ENCODE measurements at regions not wholly inside any gene's neighbourhood (a gene's known extent, or its start where the extent isn't known, plus 50 kb on each side); places are given as distances from the start of the nearest gene placed in this dataset.

DNA sequence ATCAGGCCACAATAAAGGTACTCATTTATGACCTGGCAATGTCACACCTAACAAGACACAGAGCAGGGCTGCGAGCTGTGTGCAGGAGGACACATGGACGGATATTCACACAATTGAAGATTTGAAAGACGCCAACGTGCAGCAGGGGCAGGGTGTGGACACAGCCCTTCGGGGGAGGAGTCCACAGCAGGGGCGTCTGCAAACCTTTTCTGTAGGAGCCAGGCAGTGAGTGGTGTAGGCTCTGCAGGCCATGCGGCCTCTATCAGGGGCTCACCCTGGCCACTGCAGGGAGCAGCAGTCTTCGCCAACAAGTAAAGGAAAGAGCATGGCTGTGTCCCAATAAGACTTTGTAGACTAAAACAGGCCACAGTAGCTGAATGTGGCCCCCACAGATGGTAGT is 125.7 kb upstream of the SNTG2 start:
- no peak for DNase-seq

- no peak for DNase-seq
These were observed 126.1 kb upstream of the SNTG2 start for GRCh38 chr2:824524-824923.

GRCh38 chr2:821546-821945 is 129.1 kb upstream of the SNTG2 start:
- no peak for DNase-seq

GRCh38 chr2:819601-820000 is 131.0 kb upstream of the SNTG2 start:
- no peak for DNase-seq

DNA sequence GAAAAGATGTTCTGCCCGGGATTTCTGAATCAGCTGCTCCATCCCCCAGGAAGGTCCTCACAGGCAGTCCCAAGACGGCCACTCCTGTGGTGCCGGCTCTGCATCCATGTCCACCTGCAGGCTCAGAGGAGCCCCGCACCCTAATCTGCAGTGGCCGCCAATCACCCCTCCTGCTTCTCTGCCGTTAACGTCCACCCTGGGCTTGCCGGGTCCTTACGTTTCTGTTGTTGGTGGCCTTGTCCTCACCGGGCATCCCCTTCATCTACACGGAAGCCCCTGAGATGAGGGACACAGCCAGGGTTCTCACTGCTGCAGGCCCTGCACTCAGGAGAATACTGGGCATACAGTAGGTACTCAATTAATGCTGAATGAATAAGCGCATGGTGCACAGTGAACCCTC is 131.5 kb upstream of the SNTG2 start:
- DNase-seq: no peak

- DNase-seq: no peak
These were observed 133.2 kb upstream of the SNTG2 start for GRCh38 chr2:817336-818015.

GRCh38 chr2:816278-816677 is 134.4 kb upstream of the SNTG2 start:
- no peak for DNase-seq

DNA sequence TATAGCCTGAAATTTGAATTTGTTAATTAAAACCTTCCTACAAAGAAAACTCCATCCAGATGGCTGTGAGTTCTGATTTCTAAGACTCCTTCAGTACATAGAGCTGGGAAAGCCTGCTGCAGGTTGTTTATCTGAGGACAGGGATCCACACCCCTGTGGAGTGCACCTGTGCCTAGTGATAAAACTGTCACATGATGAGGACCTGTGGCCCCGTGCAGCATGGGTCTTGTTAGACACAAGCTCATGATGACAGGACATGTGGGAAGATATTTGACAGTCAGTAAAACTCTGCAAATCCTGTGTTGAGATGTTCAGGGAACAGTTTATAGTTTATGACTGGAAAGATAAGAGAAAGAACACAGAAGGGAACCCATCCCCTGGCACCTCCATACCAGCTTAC is 133.2 kb upstream of the TMEM18 start:
- DNase-seq: no peak

DNA sequence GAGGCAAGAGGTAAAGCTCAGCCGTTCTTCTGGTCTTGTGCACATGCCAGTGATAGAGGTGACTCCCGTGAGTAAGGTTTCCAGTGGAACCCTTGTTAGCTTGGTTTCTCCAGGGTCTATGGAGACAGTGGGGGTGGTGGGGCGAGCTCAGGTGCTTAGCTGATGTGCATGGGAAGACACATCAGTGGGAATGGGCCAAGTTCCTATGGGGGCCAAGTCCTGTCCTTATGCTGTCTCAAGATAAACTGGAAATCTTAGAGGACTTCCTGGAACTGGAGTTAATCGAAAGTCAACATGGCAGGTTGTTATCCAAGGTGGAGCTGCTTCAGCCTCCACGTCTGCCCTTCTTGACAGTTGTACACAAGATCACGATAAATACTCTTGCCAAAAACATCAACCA is 130.1 kb upstream of the TMEM18 start:
- no peak for DNase-seq

DNA sequence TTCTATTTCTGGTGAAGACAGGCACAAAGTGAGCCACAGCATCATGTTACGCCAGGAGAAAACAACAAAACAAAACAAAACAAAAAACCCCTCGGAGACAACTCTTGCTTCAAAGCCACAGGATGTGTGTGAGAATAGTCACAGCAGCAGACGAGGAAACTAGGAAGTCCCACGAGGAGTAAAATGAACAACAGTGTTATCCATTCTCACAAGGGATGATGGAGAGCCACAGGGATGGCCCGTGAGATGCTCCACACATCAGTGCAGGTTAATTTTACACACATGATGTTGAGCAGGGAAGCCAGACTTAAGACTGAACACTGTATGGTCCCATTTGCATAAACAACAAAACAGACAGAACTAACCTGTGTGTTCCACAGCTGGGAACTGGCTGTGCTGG is 128.5 kb upstream of the TMEM18 start:
- no peak for DNase-seq

DNA sequence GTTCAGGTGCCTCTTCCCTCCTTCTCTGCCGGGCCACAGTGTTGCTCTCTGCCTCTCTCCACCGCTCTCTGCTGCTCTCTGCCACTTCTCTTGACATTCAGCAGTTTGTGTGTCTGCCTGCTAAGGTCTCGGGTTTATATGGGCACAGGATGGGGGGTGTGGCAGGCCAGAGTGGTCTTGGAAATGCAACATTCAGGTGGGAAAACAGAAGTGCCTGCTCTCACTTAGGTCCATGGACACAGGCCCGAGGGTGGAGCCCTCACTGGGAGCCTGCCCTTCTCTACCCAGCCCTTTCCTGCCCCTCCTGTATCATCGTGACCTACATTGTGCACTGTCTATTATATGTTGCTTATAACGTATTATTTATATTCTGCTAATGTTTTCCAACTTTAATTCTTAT is 120.8 kb upstream of the TMEM18 start:
- no peak for DNase-seq

GRCh38 chr2:797556-797955 is 120.3 kb upstream of the TMEM18 start:
- DNase-seq: no peak

GRCh38 chr2:796141-796985 is 119.2 kb upstream of the TMEM18 start:
- DNase-seq: no peak

GRCh38 chr2:795531-796041 is 118.4 kb upstream of the TMEM18 start:
- no peak for DNase-seq

DNA sequence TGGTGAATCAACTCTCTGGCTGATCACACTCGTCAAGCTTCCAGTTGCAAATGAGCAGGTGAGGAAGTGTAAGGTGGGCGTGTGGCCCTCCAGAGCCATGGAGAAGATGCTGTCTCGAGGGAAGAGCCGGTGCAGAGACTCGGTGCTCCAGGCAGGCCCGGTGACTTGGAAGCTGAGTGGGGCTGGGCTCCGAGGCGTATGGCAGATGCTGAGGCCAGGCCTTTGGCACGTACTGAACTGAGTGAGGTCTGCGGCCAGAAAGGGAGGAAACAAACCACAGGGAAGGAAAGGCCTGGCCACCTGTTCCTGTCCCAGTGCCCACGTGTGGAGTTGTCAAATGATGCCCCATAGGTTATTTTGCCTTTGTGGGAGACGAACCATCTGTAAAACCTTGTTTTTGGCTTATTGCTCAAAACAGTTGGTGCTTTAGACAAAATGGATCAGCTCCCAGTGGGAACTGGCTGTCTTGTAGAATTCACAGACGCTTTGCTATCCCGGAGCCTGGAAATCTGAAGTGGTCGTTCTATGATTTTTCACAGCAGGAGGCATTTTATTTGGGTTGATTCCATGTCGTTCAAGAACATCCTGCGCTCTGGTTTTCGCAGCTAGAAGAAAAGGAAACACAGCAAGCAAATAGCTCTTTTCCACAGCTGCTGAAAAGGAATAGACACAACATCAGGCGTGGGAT is 117.5 kb upstream of the TMEM18 start:
- no peak for DNase-seq

DNA sequence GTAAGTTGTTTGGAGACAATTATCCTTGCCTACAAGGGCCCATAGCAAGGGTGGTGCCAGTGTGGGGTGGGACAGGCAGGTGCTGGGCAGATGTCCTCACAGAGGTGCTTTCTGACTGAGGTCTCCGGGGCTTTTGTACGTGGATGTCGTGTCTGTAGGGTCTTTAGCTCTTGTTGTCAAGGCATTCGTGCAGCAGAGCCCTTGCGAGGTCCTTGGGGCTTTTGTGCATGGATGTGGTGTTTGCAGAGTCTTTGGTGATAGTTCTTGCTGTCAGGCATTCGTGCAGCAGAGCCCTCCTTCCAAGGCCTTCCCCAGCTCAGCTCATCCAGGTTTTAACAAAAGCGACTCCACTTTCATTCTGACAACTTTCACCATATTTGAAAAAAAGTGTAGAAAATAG is 116.0 kb upstream of the TMEM18 start:
- DNase-seq: no peak

DNA sequence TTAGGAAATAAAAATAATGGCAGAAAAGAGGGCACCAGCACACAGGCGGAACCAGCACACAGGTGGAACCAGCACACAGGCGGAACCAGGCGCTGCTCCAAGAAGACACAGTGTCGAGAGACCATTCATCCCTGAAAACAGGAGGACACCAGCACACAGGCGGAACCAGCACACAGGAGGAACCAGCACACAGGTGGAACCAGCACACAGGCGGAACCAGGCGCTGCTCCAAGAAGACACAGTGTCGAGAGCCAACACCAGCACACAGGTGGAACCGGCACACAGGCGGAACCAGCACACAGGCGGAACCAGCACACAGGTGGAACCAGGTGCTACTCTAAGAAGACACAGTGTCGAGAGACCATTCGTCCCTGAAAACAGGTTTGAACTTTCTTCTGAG is 115.5 kb upstream of the TMEM18 start:
- DNase-seq: no peak

DNA sequence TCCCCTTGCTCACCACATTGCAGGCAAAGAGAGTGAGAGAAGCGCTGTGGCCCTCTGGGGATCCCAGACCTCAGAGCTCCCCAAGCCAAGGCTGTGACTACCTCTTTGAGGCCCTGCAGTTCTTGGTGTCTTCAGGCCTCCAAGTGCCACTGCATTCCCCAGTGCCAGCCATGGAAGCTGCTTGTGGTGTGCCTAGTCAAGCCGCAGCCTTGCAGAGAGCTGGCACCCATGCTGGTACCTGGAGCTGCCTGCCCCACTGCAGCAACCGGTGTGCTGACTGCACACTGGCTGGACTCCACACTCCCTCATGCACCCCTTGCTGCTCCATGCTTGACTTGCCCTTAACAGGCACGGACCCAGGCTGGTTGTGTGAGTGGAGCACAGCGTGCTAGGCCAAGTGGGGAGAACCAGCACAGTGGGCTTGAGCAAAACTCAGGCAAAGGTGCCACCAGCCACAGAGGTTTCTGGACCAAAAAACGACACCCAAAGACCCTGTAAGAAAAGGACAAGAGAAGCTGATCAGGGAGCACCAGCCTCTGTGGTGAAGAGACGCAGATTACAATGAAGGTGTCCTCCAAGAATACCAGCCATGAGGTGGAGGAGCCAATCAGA is 113.5 kb upstream of the TMEM18 start:
- no peak for DNase-seq

DNA sequence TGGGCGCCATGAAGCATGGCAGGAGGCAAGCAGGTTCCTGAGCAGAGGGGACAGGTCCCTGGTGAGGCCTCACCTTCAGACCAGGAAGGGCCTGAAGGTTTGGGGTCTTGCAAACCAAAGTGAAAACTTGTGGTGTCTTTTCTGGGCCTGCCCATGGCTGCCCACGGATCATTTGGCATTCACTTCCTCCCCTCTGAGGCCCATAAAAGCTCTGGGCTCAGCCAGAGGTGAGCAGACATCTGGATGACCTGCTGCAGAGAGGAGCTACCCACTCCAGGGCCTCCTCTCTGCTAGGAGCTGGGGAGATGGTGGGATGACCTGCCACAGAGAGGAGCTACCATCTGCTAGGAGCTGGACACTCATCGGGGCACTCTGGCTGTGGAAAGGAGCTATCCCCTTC is 112.9 kb upstream of the TMEM18 start:
- no peak for DNase-seq

DNA sequence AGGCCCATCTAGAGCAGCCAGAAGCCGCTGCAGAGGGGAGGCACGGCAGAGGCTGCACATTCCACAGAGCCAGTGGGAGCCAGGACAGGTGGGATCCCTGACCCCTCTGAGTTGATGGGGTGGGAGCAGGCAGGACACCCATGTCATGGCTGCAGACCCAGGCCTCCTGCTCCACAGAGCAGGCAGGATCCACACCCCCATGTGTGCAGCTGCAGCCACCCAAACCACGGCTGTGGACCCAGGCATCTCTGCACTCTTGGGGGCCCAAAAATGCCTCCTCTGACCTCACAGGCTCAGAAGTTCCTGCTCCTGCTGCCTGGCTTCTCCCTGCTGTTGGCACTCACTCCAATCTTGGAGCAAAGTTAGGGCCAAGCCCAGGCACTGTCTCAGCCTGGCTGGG is 112.3 kb upstream of the TMEM18 start:
- no peak for DNase-seq

GRCh38 chr2:788227-789032 is 111.2 kb upstream of the TMEM18 start:
- DNase-seq: no peak

GRCh38 chr2:784753-785152 is 107.5 kb upstream of the TMEM18 start:
- DNase-seq: no peak

- no peak for DNase-seq
These were observed 103.4 kb upstream of the TMEM18 start for GRCh38 chr2:780581-780980.
